H9 (cell line): ENCODE measurements at regions not wholly inside any gene's neighbourhood (a gene's known extent, or its start where the extent isn't known, plus 50 kb on each side); places are given as distances from the start of the nearest gene placed in this dataset.

ENCODE experiments used
- DNase-seq: peaks from one replicate; pipeline ENCODE4 v3.0.0-alpha.2; 2017
- H2AFZ ChIP-seq: one replicate; pipeline ENCODE4 v1.6.1; 2013; ENCODE audit warnings: mild to moderate bottlenecking, low read length, control low read depth, moderate library complexity
- H2AK5ac ChIP-seq: 2 replicates; pipeline ENCODE4 v1.6.1; 2013; ENCODE audit warnings: low read length, control low read depth, mixed read lengths; ENCODE audit not compliant: insufficient read length
- H2BK120ac ChIP-seq: one replicate; pipeline ENCODE4 v1.6.1; 2013; ENCODE audit warnings: low read depth, mild to moderate bottlenecking, low read length, control low read depth, inconsistent platforms; ENCODE audit not compliant: poor library complexity, severe bottlenecking
- H2BK12ac ChIP-seq: 2 replicates; pipeline ENCODE4 v1.6.1; 2013; ENCODE audit warnings: low read length, control low read depth, mixed read lengths, low read depth; ENCODE audit not compliant: insufficient read length
- H2BK15ac ChIP-seq: 2 replicates; pipeline ENCODE4 v1.6.1; 2013; ENCODE audit warnings: low read depth, low read length, control low read depth
- H2BK20ac ChIP-seq: one replicate; pipeline ENCODE4 v1.6.1; 2013; ENCODE audit warnings: low read depth, mild to moderate bottlenecking, low read length, control low read depth, inconsistent platforms; ENCODE audit not compliant: poor library complexity, severe bottlenecking
- H2BK5ac ChIP-seq: 2 replicates; pipeline ENCODE4 v1.6.1; 2013; ENCODE audit warnings: low read length, control low read depth, mixed read lengths; ENCODE audit not compliant: insufficient read length
- H3K14ac ChIP-seq: 2 replicates; pipeline ENCODE4 v1.6.1; 2013; ENCODE audit warnings: low read length, control low read depth; ENCODE audit not compliant: insufficient read depth
- H3K18ac ChIP-seq: 2 replicates; pipeline ENCODE4 v1.6.1; 2013; ENCODE audit warnings: low read depth, mild to moderate bottlenecking, mixed read lengths, low read length, control low read depth; ENCODE audit not compliant: insufficient read length
- H3K23ac ChIP-seq: 2 replicates; pipeline ENCODE4 v1.6.1; 2013; ENCODE audit warnings: low read length, control low read depth, mixed read lengths, low read depth; ENCODE audit not compliant: insufficient read length
- H3K23me2 ChIP-seq: 2 replicates; pipeline ENCODE4 v1.6.1; 2013; ENCODE audit warnings: low read depth, mild to moderate bottlenecking, mixed read lengths, low read length, control low read depth; ENCODE audit not compliant: insufficient read length, poor library complexity, severe bottlenecking
- H3K27ac ChIP-seq: 2 replicates; pipeline ENCODE4 v1.5.1; 2013; ENCODE audit warnings: low read length, control low read depth, mixed read lengths, low read depth; ENCODE audit not compliant: insufficient read length
- H3K27me3 ChIP-seq: 2 replicates; pipeline ENCODE4 v1.6.1; 2013; ENCODE audit warnings: low read length, control low read depth, inconsistent platforms; ENCODE audit not compliant: insufficient read depth
- H3K4ac ChIP-seq: 2 replicates; pipeline ENCODE4 v1.6.1; 2013; ENCODE audit warnings: low read depth, mild to moderate bottlenecking, control low read depth, inconsistent platforms, low read length, moderate library complexity
- H3K4me1 ChIP-seq: 2 replicates; pipeline ENCODE4 v1.6.1; 2013; ENCODE audit warnings: low read length, control low read depth, inconsistent platforms; ENCODE audit not compliant: insufficient read depth
- H3K4me2 ChIP-seq: 2 replicates; pipeline ENCODE4 v1.6.1; 2013; ENCODE audit warnings: low read length, control low read depth, mixed read lengths; ENCODE audit not compliant: insufficient read length, insufficient read depth
- H3K56ac ChIP-seq: 2 replicates; pipeline ENCODE4 v1.6.1; 2013; ENCODE audit warnings: low read depth, mild to moderate bottlenecking, mixed read lengths, low read length, control low read depth; ENCODE audit not compliant: insufficient read length
- H3K79me1 ChIP-seq: 2 replicates; pipeline ENCODE4 v1.6.1; 2013; ENCODE audit warnings: low read depth, mild to moderate bottlenecking, moderate library complexity, low read length, control low read depth, inconsistent platforms; ENCODE audit not compliant: insufficient read depth, poor library complexity, severe bottlenecking
- H3K79me2 ChIP-seq: 2 replicates; pipeline ENCODE4 v1.6.1; 2013; ENCODE audit warnings: low read length, control low read depth, inconsistent platforms; ENCODE audit not compliant: insufficient read depth
- H3K9ac ChIP-seq: 2 replicates; pipeline ENCODE4 v1.6.1; 2013; ENCODE audit warnings: low read length, control low read depth, mixed read lengths; ENCODE audit not compliant: insufficient read length; ENCODE audit errors: extremely low read depth
- H3K9me3 ChIP-seq: one replicate; pipeline ENCODE4 v1.6.1; 2013; ENCODE audit warnings: low read depth, low read length, inconsistent platforms; ENCODE audit not compliant: control insufficient read depth
- H3T11ph ChIP-seq: one replicate; pipeline ENCODE4 v1.6.1; 2013; ENCODE audit warnings: mild to moderate bottlenecking, low read length, control low read depth, inconsistent platforms
- H4K20me1 ChIP-seq: one replicate; pipeline ENCODE4 v1.6.1; 2013; ENCODE audit not compliant: control insufficient read depth, insufficient read length, insufficient read depth
- H4K5ac ChIP-seq: 2 replicates; pipeline ENCODE4 v1.6.1; 2013; ENCODE audit warnings: low read depth, mild to moderate bottlenecking, mixed read lengths, low read length, control low read depth; ENCODE audit not compliant: insufficient read length
- H4K8ac ChIP-seq: replicated peaks from 2 replicates; pipeline ENCODE4 v1.6.1; 2013; ENCODE audit warnings: low read length, control low read depth, mixed read lengths, low read depth; ENCODE audit not compliant: insufficient read length
- H4K91ac ChIP-seq: 2 replicates; pipeline ENCODE4 v1.6.1; 2013; ENCODE audit warnings: low read depth, mild to moderate bottlenecking, moderate library complexity, mixed read lengths, low read length, control low read depth; ENCODE audit not compliant: insufficient read length
- H3K27ac Mint-ChIP-seq, 3 experiments: 2 replicates in 2 of 3; 3 replicates in 1 of 3; pipeline ENCODE4 v1.8.0; 2020 to 2021; ENCODE audit warnings: mixed read lengths in 3 of 3, mild to moderate bottlenecking in 1 of 3, moderate library complexity in 1 of 3
- H3K27me3 Mint-ChIP-seq: 2 replicates; pipeline ENCODE4 v1.8.0; 2021; ENCODE audit warnings: low read depth, mild to moderate bottlenecking, moderate library complexity, mixed read lengths
- H3K36me3 Mint-ChIP-seq, 3 experiments: 2 replicates in 2 of 3; 3 replicates in 1 of 3; pipeline ENCODE4 v1.8.0; 2020 to 2021; ENCODE audit warnings: low read depth in 3 of 3, mixed read lengths in 3 of 3; ENCODE audit not compliant: insufficient read depth in 1 of 3
- H3K4me1 Mint-ChIP-seq, 2 experiments: 2 replicates each; pipeline ENCODE4 v1.8.0; 2020; ENCODE audit warnings: mixed read lengths in 2 of 2
- H3K4me3 Mint-ChIP-seq, 2 experiments: 2 replicates in 1 of 2; 3 replicates in 1 of 2; pipeline ENCODE4 v1.8.0; 2020 to 2021; ENCODE audit warnings: mild to moderate bottlenecking in 2 of 2, mixed read lengths in 2 of 2, moderate library complexity in 1 of 2
- H3K9me3 Mint-ChIP-seq, 2 experiments: 2 replicates in 1 of 2; 3 replicates in 1 of 2; pipeline ENCODE4 v1.8.0; 2020; ENCODE audit warnings: mild to moderate bottlenecking in 2 of 2, mixed read lengths in 2 of 2, moderate library complexity in 1 of 2
- CTCF ChIP-seq: fragments of 200-600 bp; sonication (generic); conservative IDR thresholded peaks from 3 replicates; pipeline ENCODE4 v1.8.0; 2021; ENCODE audit warnings: antibody characterized with exemption, mild to moderate bottlenecking
- WGBS: extraction: QIAGEN DNeasy Blood & Tissue Kit; methylation state at CpG from one replicate; pipeline ENCODE4 v1.1.7; 2013; ENCODE audit warnings: missing lambda C conversion rate, low lambda C conversion rate, mixed read lengths; ENCODE audit not compliant: insufficient read length; ENCODE audit errors: extremely low coverage; 5-methylcytosine and 5-hydroxymethylcytosine counted together

DNA sequence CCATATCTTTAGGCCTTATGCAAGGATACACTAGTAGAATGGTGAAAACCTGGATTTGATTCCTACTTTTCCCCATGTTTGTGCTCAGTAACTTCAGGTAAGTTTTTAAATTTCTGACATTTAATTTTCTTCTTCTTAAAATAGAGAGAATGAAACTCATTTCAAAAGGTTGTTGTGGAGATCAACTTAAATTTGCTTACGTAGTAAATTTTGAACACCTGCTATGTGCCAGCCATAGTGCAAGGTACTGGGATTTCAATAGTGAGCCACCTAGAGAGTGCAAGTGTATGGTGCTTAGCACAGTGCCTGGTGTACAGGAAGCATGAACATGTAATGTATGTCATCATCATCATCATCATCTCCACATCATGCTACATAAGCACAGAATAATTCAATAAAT, 73.6 kb upstream of the SMIM36 start:
- Histone ChIP-seq H3K18ac (no peak overlapping the region), H2AK5ac (no peak overlapping the region), H3K4me1 (no peaks in the 10 kb centered on the region), H3K56ac (no peak overlapping the region), H4K20me1 (no peaks in the 10 kb centered on the region), H3K23ac (no peak overlapping the region), H4K5ac (no peak overlapping the region), H2BK5ac (no peak overlapping the region), H3K14ac (no peak overlapping the region), H3K79me2 (no peaks in the 10 kb centered on the region), H3K23me2 (no peaks in the 10 kb centered on the region), H2AFZ (no peak overlapping the region), H4K8ac (no peak overlapping the region), H2BK120ac (no peak overlapping the region), H3K79me1 (no peaks in the 10 kb centered on the region), H3K4ac (no peak overlapping the region), H3K9me3 (no peaks in the 10 kb centered on the region), H3K9ac (no peak overlapping the region), H4K91ac (no peak overlapping the region), H3T11ph (no peak overlapping the region), H2BK12ac (no peak overlapping the region), H2BK20ac (no peak overlapping the region), H3K4me2 (no peak overlapping the region), H3K27me3 (no peaks in the 10 kb centered on the region), H3K27ac (no peak overlapping the region), H2BK15ac (no peak overlapping the region)
- Mint-ChIP-seq H3K4me1 (no peaks in the 10 kb centered on the region), H3K27ac (no peak overlapping the region), H3K9me3 (no peaks in the 10 kb centered on the region), H3K36me3 (no peaks in the 10 kb centered on the region), H3K27me3 (no peaks in the 10 kb centered on the region), H3K4me3 (no peak overlapping the region)
- DNase-seq: no peak
- no CpG with 5 or more reads among the region's 1 CpG for WGBS
- TF ChIP-seq CTCF: no peak
